ENCODE measurements at regions not wholly inside any gene's neighbourhood (a gene's known extent, or its start where the extent isn't known, plus 50 kb on each side); places are given as distances from the start of the nearest gene placed in this dataset.
A peak's percentile ranks its signal among the peaks of the same experiment; 100 is the strongest.

DNA sequence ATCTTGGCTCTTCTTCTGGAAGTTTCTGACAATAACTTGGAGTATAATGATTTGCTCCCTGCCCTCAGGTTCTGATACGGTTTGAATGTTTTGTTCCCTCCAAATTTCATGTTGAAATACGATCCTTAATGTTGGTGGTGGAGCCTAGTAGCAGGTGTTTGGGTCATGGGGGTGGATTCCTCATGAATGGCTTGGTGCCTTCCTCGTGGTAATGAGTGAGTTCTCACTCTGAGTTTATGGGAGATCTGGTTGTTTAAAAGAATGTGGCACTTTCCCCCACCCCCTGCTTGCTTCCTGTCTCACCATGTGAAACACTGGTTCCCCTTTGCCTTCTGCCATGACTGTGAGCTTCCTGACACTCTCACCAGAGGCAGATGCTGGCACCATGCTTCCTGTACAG is 103.0 kb upstream of the OSMR start:
- TF ChIP-seq CTCF (IDR thresholded peaks at IDR 0.05; ENCODE audit: low read depth, low read length): no peak
- DNase-seq (ENCODE audit: low read depth in 2 of 2): no peak
- no peak overlapping the region for H3K4me3 ChIP-seq (replicated peaks in 1 of 2; ENCODE audit: low read depth in 2 of 2, low read length in 2 of 2)

DNA sequence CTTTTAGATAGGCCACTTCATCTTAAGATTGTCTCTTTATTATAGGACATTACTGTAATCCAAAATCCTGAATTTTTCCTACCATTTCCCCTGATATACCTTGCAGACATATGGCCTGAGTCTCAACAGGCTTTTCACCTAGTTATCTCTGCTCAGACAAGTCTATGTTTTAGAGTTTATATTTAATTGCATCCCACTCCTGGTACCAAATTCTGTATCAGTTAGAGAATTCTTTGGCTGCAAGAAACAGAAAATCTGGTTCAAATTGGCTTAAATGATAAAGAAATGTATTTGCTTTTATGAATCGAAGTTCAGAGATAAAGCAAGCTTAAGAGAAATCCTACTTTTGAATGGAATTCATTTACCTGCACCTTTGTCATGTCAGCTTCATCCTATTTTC is 102.2 kb upstream of the OSMR start:
- H3K4me3 ChIP-seq (replicated peaks in 1 of 2; ENCODE audit: low read depth in 2 of 2, low read length in 2 of 2): no peak overlapping the region
- DNase-seq (ENCODE audit: low read depth in 2 of 2): no peak
- no peak for TF ChIP-seq CTCF (IDR thresholded peaks at IDR 0.05; ENCODE audit: low read depth, low read length)

GRCh38 chr5:38745836-38746732 is 99.7 kb upstream of the OSMR start:
- no peak for TF ChIP-seq CTCF (IDR thresholded peaks at IDR 0.05; ENCODE audit: low read depth, low read length)
- DNase-seq (ENCODE audit: low read depth in 2 of 2): no peak
- no peak overlapping the region for H3K4me3 ChIP-seq (replicated peaks in 1 of 2; ENCODE audit: low read depth in 2 of 2, low read length in 2 of 2)

DNA sequence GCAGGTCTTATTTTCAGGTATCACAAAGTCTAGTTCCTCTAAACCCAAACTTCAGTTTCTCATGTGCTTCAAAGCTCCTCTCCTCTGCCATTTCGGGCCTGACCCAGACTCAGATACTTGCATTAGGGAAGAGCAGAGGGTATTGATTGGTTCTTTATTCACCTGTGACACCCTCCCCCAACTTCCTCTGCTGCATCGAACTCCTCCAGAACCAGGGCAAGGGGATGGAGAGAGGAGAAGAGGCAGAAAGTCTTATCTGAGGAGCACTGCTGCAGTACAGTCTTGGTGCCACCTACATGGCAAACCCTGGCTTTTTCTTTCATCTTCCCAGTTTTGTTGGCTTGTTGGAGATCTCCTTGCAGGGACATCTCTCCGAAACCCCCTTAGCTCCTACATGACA is 96.0 kb upstream of the OSMR start:
- H3K4me3 ChIP-seq (replicated peaks in 1 of 2; ENCODE audit: low read depth in 2 of 2, low read length in 2 of 2): no peak overlapping the region
- no peak for TF ChIP-seq CTCF (IDR thresholded peaks at IDR 0.05; ENCODE audit: low read depth, low read length)
- no peak for DNase-seq (ENCODE audit: low read depth in 2 of 2)

GRCh38 chr5:38751103-38751502 is 94.7 kb upstream of the OSMR start:
- no peak overlapping the region for H3K4me3 ChIP-seq (replicated peaks in 1 of 2; ENCODE audit: low read depth in 2 of 2, low read length in 2 of 2)
- DNase-seq (ENCODE audit: low read depth in 2 of 2): peak in 1 of 2 donors; percentile 16
- TF ChIP-seq CTCF (IDR thresholded peaks at IDR 0.05; ENCODE audit: low read depth, low read length): peak; percentile 18

DNA sequence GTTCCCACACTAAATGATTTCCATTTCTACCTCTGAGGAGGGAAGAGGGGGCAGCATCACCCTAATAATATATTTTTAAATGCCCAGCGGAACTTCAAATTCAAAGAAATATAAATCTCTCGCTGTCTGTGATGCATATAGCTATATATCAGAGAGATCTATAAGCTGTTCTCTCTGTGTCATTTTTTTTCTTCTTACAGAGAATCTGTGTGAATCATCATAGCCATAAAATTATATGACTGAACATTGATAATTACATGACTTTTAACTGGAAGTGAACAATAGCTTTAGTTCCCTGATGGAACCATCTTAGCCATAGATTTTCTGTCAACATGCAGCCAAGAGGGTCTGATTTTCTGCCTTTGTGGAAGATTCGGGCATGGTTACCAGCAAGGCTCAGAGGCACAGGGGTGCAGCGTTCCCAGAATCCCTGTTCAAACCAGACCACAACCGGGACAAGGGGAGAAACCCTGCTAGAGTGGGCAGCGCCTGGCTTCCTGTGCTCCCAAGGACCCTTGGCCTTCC is 93.7 kb upstream of the OSMR start:
- no peak overlapping the region for H3K4me3 ChIP-seq (replicated peaks in 1 of 2; ENCODE audit: low read depth in 2 of 2, low read length in 2 of 2)
- no peak for DNase-seq (ENCODE audit: low read depth in 2 of 2)
- TF ChIP-seq CTCF (IDR thresholded peaks at IDR 0.05; ENCODE audit: low read depth, low read length): no peak

All from cardiac fibroblast (primary cell).